WERI-Rb-1 (cell line): ENCODE measurements at regions not wholly inside any gene's neighbourhood (a gene's known extent, or its start where the extent isn't known, plus 50 kb on each side); places are given as distances from the start of the nearest gene placed in this dataset.

Experiments
- DNase-seq: peaks from one replicate; pipeline ENCODE4 v3.0.0-alpha.2; 2020
- H3K27ac ChIP-seq: fragments of 250-450 bp; sonication (Bioruptor Pico); 2 replicates; pipeline ENCODE4 v1.5.1; 2020; ENCODE audit warnings: mild to moderate bottlenecking, moderate library complexity
- H3K27me3 ChIP-seq: fragments of 250-450 bp; sonication (Bioruptor Pico); 2 replicates; pipeline ENCODE4 v1.5.1; 2021; ENCODE audit warnings: mild to moderate bottlenecking, low read depth, moderate library complexity; ENCODE audit not compliant: insufficient read depth, severe bottlenecking
- H3K36me3 ChIP-seq: fragments of 250-450 bp; sonication (Bioruptor Pico); 2 replicates; pipeline ENCODE4 v1.5.1; 2020; ENCODE audit warnings: mild to moderate bottlenecking, moderate library complexity
- H3K4me3 ChIP-seq: 2 replicates; pipeline ENCODE4 v1.5.1; 2011; ENCODE audit warnings: low read depth, mild to moderate bottlenecking, control low read depth, low read length
- H3K9me3 ChIP-seq: fragments of 250-450 bp; sonication (Bioruptor Pico); 2 replicates; pipeline ENCODE4 v1.5.1; 2021; ENCODE audit warnings: mild to moderate bottlenecking, moderate library complexity; ENCODE audit not compliant: severe bottlenecking
- TF ChIP-seq, protein P1 (sequence below): IDR thresholded peaks from 2 replicates; pipeline ENCODE4 v1.5.1; 2011; ENCODE audit warnings: low read depth, mild to moderate bottlenecking, control low read depth, inconsistent platforms, low read length

DNA sequence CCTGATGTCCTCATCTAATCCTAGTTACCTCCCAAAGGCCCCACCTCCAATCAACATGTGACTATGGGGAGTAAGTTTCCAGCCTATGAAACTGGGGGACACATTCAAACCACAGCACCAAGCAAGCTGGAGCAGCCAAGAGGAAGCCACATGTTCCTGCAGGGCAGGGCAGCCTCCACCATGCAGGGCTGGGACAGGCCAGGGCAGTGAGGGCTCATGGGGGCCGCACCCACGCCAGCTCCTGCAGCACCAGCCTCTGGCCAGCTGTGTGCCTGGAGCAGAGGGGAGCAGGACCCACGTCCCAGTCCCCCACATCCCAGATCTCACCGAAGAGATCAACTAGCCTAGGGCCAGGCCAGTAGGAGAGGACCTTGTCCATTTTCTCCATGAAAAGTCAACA, 85.9 kb upstream of the INSIG1 start:
- no peaks in the 10 kb centered on the region for H3K36me3 ChIP-seq
- no peaks in the 10 kb centered on the region for H3K9me3 ChIP-seq
- DNase-seq = no peak
- H3K4me3 ChIP-seq = no peak overlapping the region
- TF ChIP-seq, protein P1, sequence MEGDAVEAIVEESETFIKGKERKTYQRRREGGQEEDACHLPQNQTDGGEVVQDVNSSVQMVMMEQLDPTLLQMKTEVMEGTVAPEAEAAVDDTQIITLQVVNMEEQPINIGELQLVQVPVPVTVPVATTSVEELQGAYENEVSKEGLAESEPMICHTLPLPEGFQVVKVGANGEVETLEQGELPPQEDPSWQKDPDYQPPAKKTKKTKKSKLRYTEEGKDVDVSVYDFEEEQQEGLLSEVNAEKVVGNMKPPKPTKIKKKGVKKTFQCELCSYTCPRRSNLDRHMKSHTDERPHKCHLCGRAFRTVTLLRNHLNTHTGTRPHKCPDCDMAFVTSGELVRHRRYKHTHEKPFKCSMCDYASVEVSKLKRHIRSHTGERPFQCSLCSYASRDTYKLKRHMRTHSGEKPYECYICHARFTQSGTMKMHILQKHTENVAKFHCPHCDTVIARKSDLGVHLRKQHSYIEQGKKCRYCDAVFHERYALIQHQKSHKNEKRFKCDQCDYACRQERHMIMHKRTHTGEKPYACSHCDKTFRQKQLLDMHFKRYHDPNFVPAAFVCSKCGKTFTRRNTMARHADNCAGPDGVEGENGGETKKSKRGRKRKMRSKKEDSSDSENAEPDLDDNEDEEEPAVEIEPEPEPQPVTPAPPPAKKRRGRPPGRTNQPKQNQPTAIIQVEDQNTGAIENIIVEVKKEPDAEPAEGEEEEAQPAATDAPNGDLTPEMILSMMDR = no peak
- no peaks in the 10 kb centered on the region for H3K27me3 ChIP-seq
- no peak overlapping the region for H3K27ac ChIP-seq

DNA sequence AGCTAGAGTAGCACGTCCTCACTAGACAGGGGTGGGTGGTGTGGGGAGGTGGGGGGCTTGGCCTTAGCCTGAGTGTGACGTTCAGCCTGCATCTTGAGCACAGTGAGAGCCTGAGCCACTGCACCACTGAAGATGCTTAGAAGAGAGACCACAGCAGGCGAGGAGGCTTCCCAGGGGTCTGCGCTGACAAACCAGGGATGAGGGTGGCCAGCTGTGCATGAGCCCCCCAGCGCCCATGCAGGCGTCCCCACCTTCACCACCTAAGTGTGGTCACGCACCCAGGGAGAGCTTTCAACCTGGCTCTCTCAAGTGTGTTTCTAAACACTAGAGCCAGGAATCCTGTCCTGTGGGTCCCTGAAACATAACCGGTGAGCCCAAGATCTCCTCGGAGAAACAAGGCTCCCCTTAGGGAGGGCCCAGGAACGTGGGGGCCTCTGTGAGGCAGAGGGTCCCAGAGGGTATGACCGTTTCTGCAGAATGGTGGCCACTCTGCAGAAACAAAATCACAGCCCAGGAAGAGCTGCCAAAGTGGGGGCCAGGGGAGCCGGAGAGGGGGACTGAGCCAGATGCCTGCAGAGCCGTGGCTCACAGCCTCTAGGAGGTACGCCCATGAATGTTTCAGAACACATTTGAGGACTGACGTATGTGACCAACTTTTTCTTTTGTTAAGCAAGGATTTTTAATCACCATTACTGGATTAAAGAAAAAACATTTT, 85.2 kb upstream of the INSIG1 start:
- H3K4me3 ChIP-seq = no peak overlapping the region
- no peaks in the 10 kb centered on the region for H3K9me3 ChIP-seq
- TF ChIP-seq, protein P1 = no peak
- no peak for DNase-seq
- H3K27me3 ChIP-seq = no peaks in the 10 kb centered on the region
- no peak overlapping the region for H3K27ac ChIP-seq
- H3K36me3 ChIP-seq = no peaks in the 10 kb centered on the region

DNA sequence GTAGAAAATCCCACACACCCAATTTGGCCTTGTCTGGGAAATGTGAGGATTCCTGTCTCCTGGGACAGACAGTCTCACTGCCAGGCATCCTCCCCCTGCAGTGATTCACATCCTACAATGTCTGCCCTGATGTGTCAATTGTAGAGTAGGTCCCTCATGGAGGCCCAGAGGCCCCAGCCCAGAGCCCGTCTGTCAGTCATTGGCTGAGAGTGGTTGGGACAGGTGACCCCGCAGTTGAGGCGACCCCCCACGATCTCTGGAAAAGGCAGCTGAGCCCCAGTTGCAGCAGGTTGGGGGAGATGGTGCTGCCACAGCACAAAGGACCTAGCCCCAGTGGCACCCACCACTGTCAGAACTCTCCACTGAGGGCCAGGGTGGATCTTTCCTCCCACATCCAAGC, 84.3 kb upstream of the INSIG1 start:
- H3K36me3 ChIP-seq = no peaks in the 10 kb centered on the region
- H3K9me3 ChIP-seq = no peaks in the 10 kb centered on the region
- H3K27ac ChIP-seq = no peak overlapping the region
- H3K4me3 ChIP-seq = no peak overlapping the region
- no peaks in the 10 kb centered on the region for H3K27me3 ChIP-seq
- TF ChIP-seq, protein P1 = no peak
- no peak for DNase-seq

DNA sequence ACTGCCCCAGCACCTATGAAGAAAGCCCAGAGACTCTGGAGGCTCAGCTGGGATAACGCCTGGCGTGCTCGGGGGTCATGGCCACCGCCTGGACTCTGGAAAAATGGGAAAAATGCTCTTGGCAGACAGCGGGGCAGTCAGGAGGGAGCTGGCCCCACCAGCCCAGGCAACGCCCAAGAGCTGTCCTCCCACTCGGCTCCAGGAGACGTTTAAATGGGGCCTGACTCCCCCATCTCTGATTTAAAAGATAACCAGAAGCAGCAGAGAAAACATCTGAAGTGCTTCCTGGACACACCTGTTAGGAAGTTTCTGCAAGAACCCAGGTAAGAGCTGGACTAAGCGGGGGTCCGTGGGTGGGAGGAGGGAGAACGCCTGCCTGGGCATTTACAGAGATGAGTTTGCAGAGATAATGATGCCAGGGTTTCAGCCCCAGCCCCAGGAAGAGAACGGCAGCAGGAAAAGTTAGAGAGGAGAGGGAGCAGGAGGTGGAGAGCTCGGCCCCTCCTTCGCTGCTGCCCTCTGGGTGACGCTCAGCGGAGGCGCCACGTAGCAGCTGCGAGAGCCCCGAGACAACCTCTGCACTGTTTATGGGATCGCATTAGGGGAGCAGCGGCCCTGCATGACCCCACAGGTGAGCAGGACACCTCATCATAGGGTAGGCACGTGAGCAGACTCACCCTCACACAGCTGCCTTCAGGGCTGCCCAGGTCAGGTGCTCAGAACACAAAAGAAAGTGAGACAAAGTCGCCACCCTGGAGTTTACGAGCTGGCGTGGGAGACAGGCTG, 83.5 kb upstream of the INSIG1 start:
- H3K27me3 ChIP-seq = no peaks in the 10 kb centered on the region
- no peak for DNase-seq
- no peak overlapping the region for H3K27ac ChIP-seq
- H3K36me3 ChIP-seq = no peaks in the 10 kb centered on the region
- TF ChIP-seq, protein P1 = no peak
- no peak overlapping the region for H3K4me3 ChIP-seq
- H3K9me3 ChIP-seq = no peaks in the 10 kb centered on the region

DNA sequence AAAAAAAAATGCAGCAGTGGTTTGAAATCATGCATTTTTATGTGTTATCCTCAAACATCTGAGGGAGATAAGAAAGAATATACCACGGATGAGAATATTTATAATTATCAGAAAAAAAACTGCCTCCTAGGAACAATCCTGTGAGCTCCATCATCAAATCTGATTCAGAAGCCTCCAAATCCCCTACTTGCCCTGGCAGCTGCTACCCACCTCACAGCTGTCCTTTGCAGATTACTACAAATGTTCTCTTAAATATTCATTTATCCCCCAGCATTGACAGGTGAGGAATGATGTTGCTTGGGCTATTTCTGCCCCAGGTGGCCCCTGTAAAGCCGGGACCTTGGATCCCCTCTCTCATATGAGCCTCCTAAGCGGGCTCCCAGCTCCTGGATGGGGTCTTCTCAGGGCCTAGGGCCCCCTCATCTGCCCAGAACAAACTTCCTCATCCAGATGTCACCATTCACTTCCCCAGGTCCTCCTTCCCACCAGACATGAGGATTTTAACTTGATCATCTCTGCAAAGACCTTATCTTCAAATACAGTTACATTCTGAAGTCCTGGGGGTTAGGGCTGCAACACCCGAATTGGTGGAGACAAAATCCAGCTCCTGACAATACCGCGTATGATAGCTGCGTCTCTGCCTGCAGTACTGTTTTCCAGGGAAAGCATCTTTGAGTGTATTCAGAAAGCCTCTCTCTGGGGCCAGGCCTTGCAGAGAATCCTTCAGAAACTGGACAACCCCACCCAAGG, 81.9 kb upstream of the INSIG1 start:
- TF ChIP-seq, protein P1 = no peak
- Histone ChIP-seq H3K9me3 (no peaks in the 10 kb centered on the region), H3K4me3 (no peak overlapping the region), H3K36me3 (no peaks in the 10 kb centered on the region), H3K27me3 (no peaks in the 10 kb centered on the region), H3K27ac (no peak overlapping the region)
- no peak for DNase-seq
